ENCODE measurements at regions not wholly inside any gene's neighbourhood (a gene's known extent, or its start where the extent isn't known, plus 50 kb on each side); places are given as distances from the start of the nearest gene placed in this dataset.

DNA sequence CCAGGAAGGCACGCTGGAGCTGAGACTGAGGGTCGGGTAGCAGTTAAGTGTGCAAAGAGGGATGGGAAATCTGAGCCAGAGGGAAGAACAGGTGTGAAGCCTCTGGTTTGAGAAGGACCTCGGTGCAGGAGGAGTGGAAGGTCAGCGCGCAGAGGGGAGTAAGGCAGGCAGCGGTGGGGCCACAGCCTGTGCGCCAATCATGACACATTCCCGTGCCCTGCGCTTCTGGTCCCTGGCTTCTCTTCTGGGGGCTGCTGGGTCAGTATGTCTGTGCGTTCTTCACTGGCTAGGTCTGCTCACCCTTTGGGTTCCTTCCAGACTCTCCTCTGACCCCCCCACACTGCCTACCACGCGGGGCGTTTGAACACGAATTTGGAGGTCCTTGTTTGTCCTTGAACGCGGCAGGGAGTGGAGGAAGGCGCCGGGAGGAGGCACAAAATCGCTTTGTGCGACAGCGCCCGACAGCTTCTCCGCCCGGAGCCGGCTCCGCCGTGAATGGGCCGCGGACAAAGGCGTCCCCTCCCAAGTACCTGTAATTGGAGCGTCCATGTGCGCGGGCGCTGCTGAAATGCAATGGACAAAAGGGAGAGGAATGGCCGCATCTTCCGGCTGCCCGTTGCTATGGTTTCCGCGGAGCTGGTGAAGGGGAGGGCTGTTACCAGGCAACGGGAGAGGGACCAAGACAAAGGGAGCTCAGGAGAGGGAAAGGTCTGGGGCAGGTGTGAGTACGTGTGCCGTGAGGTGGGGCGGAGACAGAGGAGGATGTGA is 207.2 kb upstream of the SRRM4 start:
- H3K4me3 ChIP-seq (ENCODE audit: control insufficient read depth, low read depth, low read length) = no peak overlapping the region
- no peak for DNase-seq (ENCODE audit: low read depth)
- TF ChIP-seq, protein P1, sequence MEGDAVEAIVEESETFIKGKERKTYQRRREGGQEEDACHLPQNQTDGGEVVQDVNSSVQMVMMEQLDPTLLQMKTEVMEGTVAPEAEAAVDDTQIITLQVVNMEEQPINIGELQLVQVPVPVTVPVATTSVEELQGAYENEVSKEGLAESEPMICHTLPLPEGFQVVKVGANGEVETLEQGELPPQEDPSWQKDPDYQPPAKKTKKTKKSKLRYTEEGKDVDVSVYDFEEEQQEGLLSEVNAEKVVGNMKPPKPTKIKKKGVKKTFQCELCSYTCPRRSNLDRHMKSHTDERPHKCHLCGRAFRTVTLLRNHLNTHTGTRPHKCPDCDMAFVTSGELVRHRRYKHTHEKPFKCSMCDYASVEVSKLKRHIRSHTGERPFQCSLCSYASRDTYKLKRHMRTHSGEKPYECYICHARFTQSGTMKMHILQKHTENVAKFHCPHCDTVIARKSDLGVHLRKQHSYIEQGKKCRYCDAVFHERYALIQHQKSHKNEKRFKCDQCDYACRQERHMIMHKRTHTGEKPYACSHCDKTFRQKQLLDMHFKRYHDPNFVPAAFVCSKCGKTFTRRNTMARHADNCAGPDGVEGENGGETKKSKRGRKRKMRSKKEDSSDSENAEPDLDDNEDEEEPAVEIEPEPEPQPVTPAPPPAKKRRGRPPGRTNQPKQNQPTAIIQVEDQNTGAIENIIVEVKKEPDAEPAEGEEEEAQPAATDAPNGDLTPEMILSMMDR (conservative IDR thresholded peaks at IDR 0.05; ENCODE audit: control insufficient read depth, insufficient read depth, low read depth, low read length) = no peak

DNA sequence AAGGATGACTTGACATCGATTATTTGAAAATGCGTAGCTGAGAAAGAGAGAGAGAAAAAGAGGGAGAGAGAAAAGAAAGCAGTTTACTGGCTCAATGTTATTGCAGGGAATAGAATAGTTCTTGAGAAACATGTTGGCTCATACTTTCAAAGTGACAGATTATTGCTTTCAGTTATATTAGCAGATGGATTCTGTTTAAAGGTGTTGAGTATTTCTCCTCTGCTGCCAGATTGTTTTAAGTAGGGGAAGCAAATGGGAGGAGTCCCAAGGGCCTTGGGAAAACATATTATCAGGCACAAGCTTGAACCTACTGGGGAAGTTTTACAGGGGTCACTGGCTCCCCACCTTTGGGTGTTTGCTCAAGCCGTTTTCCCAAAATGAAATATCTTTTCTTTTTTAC is 203.8 kb upstream of the SRRM4 start:
- DNase-seq (ENCODE audit: low read depth) = no peak
- TF ChIP-seq, protein P1 (conservative IDR thresholded peaks at IDR 0.05; ENCODE audit: control insufficient read depth, insufficient read depth, low read depth, low read length) = no peak

DNA sequence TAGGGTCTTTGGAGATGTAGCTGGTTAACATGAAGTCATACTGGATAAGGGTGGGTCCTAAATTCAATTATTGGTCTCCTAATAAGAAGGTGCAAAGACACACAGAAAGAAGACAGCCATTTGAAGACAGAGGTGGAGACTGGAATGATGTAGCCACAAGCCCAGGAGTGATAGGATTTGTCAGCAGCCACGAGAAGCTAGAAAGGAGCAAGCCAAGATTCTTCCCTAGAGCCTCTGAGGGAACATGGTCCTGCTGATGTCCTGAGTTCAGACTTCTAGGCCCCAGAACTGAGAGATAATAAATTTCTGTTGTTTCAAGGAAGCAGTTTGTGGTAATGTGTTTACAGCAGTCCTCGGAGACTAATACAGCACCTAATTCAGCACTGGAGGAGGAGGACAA is 203.3 kb upstream of the SRRM4 start:
- no peak overlapping the region for H3K4me3 ChIP-seq (ENCODE audit: control insufficient read depth, low read depth, low read length)
- TF ChIP-seq, protein P1 (conservative IDR thresholded peaks at IDR 0.05; ENCODE audit: control insufficient read depth, insufficient read depth, low read depth, low read length) = no peak
- no peak for DNase-seq (ENCODE audit: low read depth)

More for the DNA sequence above, 203.8 kb upstream of the SRRM4 start:
- H3K4me3 ChIP-seq (ENCODE audit: control insufficient read depth, low read depth, low read length) = no peak overlapping the region

DNA sequence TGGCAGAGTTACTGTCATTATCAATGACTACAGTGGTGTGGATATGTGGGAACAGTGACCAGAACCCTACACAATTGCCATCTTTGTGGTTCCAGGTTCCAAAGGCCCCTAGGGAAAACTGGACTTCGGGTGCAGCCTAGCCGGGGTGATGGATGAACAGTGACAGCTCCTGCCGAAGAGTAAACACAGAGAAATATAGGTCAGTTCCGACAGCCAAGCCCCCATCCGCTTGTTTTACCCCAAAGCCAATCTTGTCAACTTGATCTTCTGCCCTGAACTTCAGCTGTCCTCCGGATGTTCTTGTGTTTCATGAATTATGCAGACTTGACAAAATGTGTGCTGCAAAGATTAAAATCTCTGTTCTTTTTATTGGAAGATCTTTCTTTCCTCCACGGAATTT is 200.4 kb upstream of the SRRM4 start:
- H3K4me3 ChIP-seq (ENCODE audit: control insufficient read depth, low read depth, low read length) = no peak overlapping the region
- TF ChIP-seq, protein P1 (conservative IDR thresholded peaks at IDR 0.05; ENCODE audit: control insufficient read depth, insufficient read depth, low read depth, low read length) = no peak
- DNase-seq (ENCODE audit: low read depth) = no peak

DNA sequence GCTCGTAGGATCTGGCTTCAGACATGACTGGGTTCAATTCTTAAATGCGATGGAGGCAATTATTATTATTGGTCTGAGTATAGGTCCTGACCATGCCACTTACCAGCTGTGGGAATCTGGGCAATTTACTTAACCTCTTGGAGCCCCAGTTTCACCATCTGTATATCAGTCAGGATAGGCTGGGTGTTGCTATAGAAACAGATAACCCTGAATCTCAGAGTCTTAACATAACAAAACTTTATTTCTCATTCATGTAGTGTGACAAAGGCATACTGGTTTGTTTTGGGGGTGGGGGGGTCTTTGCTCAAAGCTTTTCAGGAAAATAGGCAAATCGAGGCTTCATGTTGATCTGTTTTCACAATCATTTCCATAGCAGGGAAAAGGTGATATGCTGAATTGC is 199.6 kb upstream of the SRRM4 start:
- no peak overlapping the region for H3K4me3 ChIP-seq (ENCODE audit: control insufficient read depth, low read depth, low read length)
- DNase-seq (ENCODE audit: low read depth) = no peak
- TF ChIP-seq, protein P1 (conservative IDR thresholded peaks at IDR 0.05; ENCODE audit: control insufficient read depth, insufficient read depth, low read depth, low read length) = no peak

DNA sequence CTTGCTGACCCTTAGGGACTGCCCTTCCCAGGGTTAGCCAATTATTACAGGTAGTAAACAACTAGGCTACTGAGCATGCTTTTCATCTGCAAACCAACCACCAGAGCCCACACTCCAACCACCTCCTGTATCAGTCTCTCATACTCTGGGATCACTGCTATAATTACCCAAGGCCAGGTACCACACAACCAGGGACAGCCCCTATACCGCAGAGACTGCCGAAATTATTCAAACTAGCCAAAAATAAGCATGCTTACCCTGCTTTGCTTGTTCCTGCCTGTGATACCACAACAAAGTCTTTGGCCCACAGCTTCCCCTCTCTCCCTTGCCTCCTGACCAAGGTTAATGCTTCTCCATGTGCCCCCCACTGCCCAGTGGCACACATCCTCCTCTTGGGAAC is 197.6 kb upstream of the SRRM4 start:
- H3K4me3 ChIP-seq (ENCODE audit: control insufficient read depth, low read depth, low read length) = no peak overlapping the region
- DNase-seq (ENCODE audit: low read depth) = no peak
- TF ChIP-seq, protein P1 (conservative IDR thresholded peaks at IDR 0.05; ENCODE audit: control insufficient read depth, insufficient read depth, low read depth, low read length) = no peak
